ENCODE measurements at regions not wholly inside any gene's neighbourhood (a gene's known extent, or its start where the extent isn't known, plus 50 kb on each side); places are given as distances from the start of the nearest gene placed in this dataset.

DNA sequence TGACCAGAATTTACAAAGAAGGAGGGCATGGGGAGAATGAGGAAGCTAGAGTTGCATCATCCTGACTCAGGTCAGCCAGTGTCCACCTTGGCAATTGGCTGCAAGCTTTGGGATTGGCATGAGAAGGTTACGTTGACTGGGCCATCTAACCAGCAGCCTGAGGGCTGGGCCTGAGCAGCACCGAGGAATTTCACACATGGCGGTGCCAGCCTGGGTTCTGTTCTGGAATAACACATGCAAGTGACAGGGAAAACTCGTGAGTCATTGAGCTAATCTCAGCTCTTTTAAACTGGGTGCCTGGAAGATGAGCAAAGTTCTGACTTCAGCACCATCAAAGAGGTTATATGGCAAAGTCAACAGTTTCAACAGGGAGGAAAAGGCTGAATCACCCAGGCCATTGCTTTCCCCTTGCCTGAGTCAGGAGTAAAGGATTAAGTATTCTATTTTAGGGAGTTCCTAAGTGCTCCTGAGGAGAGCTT lies 543.2 kb upstream of the TBX3 start:
- TF ChIP-seq CTCF (IDR thresholded peaks at IDR 0.05) (no peak), POLR2A (IDR thresholded peaks at IDR 0.05) (no peak)
